Naive B cell (primary cell): ENCODE measurements at regions not wholly inside any gene's neighbourhood (a gene's known extent, or its start where the extent isn't known, plus 50 kb on each side); places are given as distances from the start of the nearest gene placed in this dataset.

ENCODE experiments used
- ATAC-seq, 2 donors: fragments of 150-1000 bp; cut with Tn5 transposase; 2 replicates each; pipeline ENCODE4 v1.10.0; 2021; ENCODE audit warnings: low read depth in 2 of 2, mild to moderate bottlenecking in 2 of 2, moderate library complexity in 2 of 2
- DNase-seq: peaks from one replicate; pipeline ENCODE4 v3.0.0; 2022
- H3K27ac Mint-ChIP-seq, 6 donors: one replicate each; pipeline ENCODE4 v1.8.0; 2020 to 2022; ENCODE audit warnings: mild to moderate bottlenecking in 6 of 6, mixed read lengths in 6 of 6, moderate library complexity in 5 of 6, inconsistent platforms in 2 of 6
- H3K27me3 Mint-ChIP-seq, 3 donors: one replicate each; pipeline ENCODE4 v1.8.0; 2021 to 2022; ENCODE audit warnings: mixed read lengths in 3 of 3, mild to moderate bottlenecking in 1 of 3
- H3K36me3 Mint-ChIP-seq, 2 donors: one replicate each; pipeline ENCODE4 v1.8.0; 2020 to 2022; ENCODE audit warnings: mixed read lengths in 2 of 2, inconsistent platforms in 1 of 2, mild to moderate bottlenecking in 1 of 2
- H3K4me1 Mint-ChIP-seq, 3 donors: one replicate each; pipeline ENCODE4 v1.8.0; 2020 to 2022; ENCODE audit warnings: mixed read lengths in 3 of 3, inconsistent platforms in 1 of 3, mild to moderate bottlenecking in 1 of 3, moderate library complexity in 1 of 3
- H3K4me3 Mint-ChIP-seq, 8 donors: one replicate each; pipeline ENCODE4 v1.8.0; 2020 to 2022; ENCODE audit warnings: mild to moderate bottlenecking in 8 of 8, mixed read lengths in 8 of 8, moderate library complexity in 8 of 8, inconsistent platforms in 2 of 8
- H3K9me3 Mint-ChIP-seq, 7 donors: one replicate each; pipeline ENCODE4 v1.8.0; 2020 to 2022; ENCODE audit warnings: mixed read lengths in 7 of 7, mild to moderate bottlenecking in 5 of 7, inconsistent platforms in 2 of 7, moderate library complexity in 1 of 7

DNA sequence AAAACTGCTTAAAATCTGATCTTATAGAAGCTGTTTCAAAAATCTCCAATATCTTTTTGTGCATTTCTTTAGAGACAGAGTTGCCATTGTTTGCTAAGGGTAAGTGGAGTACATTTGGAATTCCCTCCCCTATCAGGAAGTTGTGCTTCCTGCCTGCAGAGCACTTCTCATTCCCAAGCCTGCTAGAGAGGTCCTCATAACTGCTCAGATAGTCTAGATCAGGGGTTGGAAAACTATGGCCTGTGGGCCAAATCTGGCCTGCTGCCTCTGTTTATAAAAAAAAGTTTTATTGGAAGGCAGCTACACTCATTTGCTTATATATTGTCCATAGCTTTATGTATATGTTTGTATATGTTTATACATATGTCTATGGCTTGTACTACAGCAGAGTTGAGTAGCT is 333.7 kb upstream of the PROK2 start:
- no peak overlapping the region for H3K27ac Mint-ChIP-seq
- no peak for ATAC-seq
- no peak for DNase-seq
- H3K4me1 Mint-ChIP-seq: peaks cover 12 to 17% (median 13%) of the 10 kb centered on the region in 3 donors
- peaks cover 3 to 8% (median 6%) of the 10 kb centered on the region in 3 donors for H3K27me3 Mint-ChIP-seq
- no peak overlapping the region for H3K4me3 Mint-ChIP-seq
- H3K36me3 Mint-ChIP-seq: no peaks in the 10 kb centered on the region
- H3K9me3 Mint-ChIP-seq: no peaks in the 10 kb centered on the region

DNA sequence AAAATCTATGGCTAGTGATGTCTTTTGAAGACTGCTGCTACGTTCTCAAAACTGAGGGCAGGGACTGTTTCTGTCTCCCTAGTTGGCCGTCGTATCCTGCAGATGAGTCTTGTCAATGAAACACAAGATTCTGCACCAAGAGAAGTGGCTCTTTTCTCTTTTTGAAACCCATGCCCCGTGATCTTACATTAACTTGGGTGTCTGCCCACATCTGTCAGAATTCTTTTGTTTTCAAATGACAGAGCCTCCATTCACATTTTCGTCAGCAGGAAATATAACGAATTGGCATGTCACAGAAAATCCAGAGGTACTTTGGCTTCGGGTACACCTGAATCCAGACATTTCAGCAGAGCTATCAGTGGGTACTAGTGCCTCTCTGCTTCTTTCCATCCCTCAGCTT is 331.3 kb upstream of the PROK2 start:
- Mint-ChIP-seq H3K27me3 (peaks cover 13 to 20% (median 15%) of the 10 kb centered on the region in 3 donors), H3K27ac (no peak overlapping the region), H3K4me1 (peaks cover 3 to 11% (median 8%) of the 10 kb centered on the region in 3 donors), H3K9me3 (no peaks in the 10 kb centered on the region), H3K36me3 (no peaks in the 10 kb centered on the region), H3K4me3 (no peak overlapping the region)
- ATAC-seq (no peak), DNase-seq (no peak)

DNA sequence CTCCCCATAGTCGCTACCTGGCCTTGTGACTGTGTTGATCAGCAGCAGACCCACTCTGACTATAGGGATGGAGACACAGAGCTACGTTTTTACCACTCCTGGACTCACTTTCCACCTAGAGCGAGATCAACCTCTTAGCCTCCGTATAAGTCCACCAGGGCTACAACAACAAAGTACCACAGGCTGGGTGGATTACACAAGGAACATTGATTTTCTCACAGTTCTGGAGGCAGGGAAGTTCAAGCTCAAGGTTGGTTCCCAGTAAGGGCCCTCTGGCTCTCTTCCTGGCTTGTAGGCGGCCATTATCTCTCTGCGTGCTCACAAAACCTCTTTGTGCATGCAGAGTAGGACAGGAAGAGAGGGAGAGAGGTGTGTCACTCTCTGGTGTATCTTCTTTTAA is 330.4 kb upstream of the PROK2 start:
- Mint-ChIP-seq H3K27ac (no peak overlapping the region), H3K4me3 (no peak overlapping the region), H3K9me3 (no peaks in the 10 kb centered on the region), H3K4me1 (peaks cover 0 to 5% (median 5%) of the 10 kb centered on the region in 3 donors), H3K36me3 (no peaks in the 10 kb centered on the region), H3K27me3 (peaks cover 19 to 24% (median 20%) of the 10 kb centered on the region in 3 donors)
- DNase-seq (no peak), ATAC-seq (no peak)

DNA sequence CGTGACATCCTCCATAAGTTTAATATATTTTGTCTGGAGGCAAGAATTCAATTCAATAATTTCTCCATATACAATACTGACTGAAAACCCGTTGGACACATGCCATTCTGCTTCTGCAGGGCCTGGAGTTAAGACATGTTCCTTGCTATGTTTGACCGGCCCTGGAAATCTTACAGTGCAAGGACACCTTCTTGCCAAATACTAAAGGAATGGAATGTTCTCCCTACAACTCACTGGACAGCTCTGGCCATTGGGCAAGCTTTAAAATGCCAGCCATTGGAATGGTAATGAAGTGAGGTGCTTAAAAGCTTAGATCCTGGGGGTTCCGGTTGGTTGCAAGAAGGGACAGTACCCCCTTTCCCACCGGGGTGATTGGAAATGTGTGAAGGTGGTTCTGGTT is 329.8 kb upstream of the PROK2 start:
- DNase-seq: no peak
- Mint-ChIP-seq H3K27ac (no peak overlapping the region), H3K4me3 (no peak overlapping the region), H3K36me3 (no peaks in the 10 kb centered on the region), H3K27me3 (peaks cover 19 to 30% (median 22%) of the 10 kb centered on the region in 3 donors), H3K4me1 (peaks cover 0 to 6% (median 5%) of the 10 kb centered on the region in 3 donors), H3K9me3 (no peaks in the 10 kb centered on the region)
- no peak for ATAC-seq

DNA sequence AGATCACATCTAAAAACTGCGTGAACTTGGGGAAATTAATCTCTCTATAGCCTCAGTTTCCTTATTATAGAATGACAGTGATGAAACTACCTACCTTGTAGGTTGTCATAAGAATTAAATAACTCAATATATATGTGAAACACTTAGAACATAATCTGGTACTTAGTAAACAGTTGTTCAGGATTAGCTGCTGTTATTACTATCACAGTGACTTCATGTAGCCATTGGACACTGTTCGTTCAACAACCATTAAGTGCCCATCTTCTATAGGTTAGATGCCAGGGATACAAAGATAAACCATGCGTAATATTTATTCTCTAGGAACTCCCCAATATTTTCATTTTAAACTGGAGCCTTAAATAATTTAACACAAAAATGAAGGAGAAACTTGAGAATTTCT is 329.0 kb upstream of the PROK2 start:
- H3K9me3 Mint-ChIP-seq: no peaks in the 10 kb centered on the region
- DNase-seq: no peak
- peaks cover 5 to 10% (median 5%) of the 10 kb centered on the region in 3 donors for H3K4me1 Mint-ChIP-seq
- H3K27me3 Mint-ChIP-seq: peaks cover 22 to 30% (median 26%) of the 10 kb centered on the region in 3 donors
- no peaks in the 10 kb centered on the region for H3K36me3 Mint-ChIP-seq
- H3K4me3 Mint-ChIP-seq: no peak overlapping the region
- no peak overlapping the region for H3K27ac Mint-ChIP-seq
- no peak for ATAC-seq

DNA sequence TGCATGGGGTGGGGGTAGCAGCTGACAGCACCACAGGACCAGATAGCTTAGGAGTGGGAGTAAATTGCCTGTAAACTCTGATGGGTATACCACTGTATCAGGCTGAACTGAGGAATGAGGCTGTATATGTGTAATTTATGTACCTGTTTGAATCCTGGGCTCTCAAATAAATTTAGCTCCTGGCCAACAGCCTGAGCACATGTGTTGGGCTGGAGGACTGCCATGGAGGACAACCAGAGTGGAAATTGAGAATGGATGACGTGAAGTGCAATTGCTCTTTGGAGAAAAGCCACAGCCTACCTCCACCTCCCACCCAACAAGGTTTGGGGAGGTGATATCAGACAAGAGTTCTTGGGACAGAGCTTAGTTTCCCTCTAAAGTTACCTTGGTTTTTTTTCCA is 328.6 kb upstream of the PROK2 start:
- DNase-seq (no peak), ATAC-seq (no peak)
- Mint-ChIP-seq H3K36me3 (no peaks in the 10 kb centered on the region), H3K27me3 (peaks cover 26 to 30% (median 30%) of the 10 kb centered on the region in 3 donors), H3K4me3 (no peak overlapping the region), H3K4me1 (peaks cover 5 to 11% (median 6%) of the 10 kb centered on the region in 3 donors), H3K9me3 (no peaks in the 10 kb centered on the region), H3K27ac (peak overlapping the region in 1 of 6 donors; percentile 57)

DNA sequence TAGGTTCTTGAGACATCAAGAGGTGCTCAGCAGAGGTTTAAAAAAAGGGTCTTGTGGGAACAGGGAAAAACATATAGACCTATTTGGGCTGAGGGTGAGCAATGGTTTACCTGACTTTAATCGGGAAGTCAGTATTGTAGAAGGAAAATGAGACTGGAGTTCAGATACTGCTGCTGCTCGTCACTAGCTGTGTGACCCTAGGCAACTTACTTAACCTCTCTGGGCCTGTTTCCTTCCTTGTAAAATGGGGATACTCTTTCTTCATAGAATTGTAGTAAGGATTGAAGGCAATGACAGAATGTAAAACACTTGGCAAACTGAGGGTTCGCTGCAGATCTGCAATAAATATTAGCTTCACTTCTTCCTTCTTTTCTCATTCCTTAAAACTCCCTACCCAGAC is 327.5 kb upstream of the PROK2 start:
- ATAC-seq: no peak

DNA sequence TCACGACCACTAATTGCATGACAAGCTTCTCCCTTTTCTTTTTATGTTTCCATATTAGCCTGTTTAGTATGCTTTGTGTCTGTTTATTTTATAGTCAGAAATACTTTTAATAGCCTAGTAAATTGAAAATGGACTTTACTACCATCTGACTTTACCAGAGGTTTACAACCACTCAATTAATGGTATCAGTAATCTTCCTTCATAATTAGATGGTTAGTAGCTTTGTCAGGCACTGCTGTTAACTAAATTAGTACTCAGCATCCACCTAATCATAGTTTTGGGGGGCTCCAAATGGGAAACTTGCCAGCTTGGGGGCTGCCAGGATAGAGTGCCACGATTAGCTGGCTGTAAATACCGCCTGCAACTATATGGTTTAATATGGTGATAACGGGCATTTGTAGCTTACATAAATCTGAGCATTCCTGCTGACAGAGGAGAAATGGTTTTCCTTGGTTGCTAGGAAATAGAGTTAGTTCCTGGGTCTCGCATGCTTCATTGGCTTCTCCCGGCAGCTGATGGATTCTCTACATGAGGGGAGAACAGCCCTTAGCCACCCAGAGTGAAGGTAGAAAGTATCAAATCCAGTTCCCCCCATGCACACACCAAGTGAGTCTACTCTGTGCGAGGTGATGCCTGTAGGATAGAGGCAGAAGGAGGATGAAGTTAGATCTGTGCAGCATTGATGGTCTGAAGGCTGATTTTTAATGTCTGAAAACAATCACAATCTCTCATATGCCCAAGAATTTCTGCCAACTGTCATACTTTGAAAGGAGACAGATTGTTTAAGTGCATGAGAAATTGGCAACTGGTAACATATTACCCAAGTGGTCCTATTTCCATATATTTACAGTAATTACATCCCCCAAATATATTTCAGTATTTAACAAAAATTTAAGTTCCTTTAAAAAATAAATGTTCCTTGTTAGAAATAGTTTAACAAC is 326.6 kb upstream of the PROK2 start:
- H3K4me1 Mint-ChIP-seq: peaks cover 6 to 12% (median 11%) of the 10 kb centered on the region in 3 donors
- no peak overlapping the region for H3K27ac Mint-ChIP-seq
- DNase-seq (no peak), ATAC-seq (no peak)
- no peaks in the 10 kb centered on the region for H3K36me3 Mint-ChIP-seq
- peaks cover 32 to 39% (median 35%) of the 10 kb centered on the region in 3 donors for H3K27me3 Mint-ChIP-seq
- no peak overlapping the region for H3K4me3 Mint-ChIP-seq
- H3K9me3 Mint-ChIP-seq: no peaks in the 10 kb centered on the region

More for the DNA sequence above, 327.5 kb upstream of the PROK2 start:
- no peak overlapping the region for H3K4me3 Mint-ChIP-seq
- peaks cover 32 to 35% (median 35%) of the 10 kb centered on the region in 3 donors for H3K27me3 Mint-ChIP-seq
- H3K9me3 Mint-ChIP-seq: no peaks in the 10 kb centered on the region
- H3K4me1 Mint-ChIP-seq: peaks cover 6 to 11% (median 9%) of the 10 kb centered on the region in 3 donors
- no peak for DNase-seq
- H3K27ac Mint-ChIP-seq: peak overlapping the region in 1 of 6 donors; percentile 61
- H3K36me3 Mint-ChIP-seq: no peaks in the 10 kb centered on the region

DNA sequence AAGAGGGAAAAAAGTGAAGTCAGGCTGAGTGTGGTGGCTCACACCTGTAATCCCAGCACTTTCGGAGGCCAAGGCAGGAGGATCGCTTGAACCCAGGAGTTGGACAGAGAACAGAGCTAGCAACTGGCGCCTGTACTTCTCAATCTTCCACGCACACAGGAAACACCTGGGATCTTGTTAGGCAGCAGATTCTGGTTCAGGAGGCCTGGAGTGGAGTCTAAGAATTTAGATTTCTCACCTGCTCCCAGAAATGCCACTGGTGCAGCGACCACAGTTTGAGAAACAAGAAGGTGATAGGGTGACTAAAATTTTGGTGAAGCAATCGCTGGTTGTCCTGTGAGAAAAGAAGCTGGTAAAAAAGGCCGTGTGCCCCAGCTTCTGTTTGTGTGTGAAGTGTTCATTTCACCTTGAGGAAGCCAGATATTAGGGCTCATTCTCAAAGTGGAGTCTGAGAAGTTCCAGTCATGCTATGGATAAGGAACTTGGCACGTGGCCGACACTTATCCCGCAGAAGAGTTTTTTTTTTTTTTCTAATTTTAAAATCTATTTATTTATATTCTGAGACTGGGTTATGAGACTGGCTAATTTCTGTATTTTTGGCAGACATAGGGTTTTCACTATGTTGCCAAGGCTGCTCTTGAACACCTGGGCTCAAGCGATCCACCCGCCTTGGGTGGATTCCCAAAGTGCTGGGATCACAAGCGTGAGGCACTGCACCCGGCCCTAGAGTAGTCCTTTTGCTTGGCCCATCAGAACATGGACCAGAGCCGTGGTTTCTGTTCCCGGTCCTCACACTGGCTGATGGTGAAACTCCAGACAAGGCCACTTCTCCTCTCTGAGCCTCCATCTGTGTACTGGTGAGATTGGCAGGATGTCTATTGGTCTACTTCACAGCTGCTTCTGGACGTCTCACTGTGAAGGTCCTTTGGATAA is 324.6 kb upstream of the PROK2 start:
- Mint-ChIP-seq H3K27ac (peak overlapping the region in 1 of 6 donors; percentile 76), H3K4me1 (peaks cover 7 to 14% (median 9%) of the 10 kb centered on the region in 3 donors), H3K9me3 (no peaks in the 10 kb centered on the region), H3K36me3 (no peaks in the 10 kb centered on the region), H3K27me3 (peaks cover 32 to 47% (median 35%) of the 10 kb centered on the region in 3 donors), H3K4me3 (no peak overlapping the region)
- DNase-seq (no peak), ATAC-seq (no peak)

DNA sequence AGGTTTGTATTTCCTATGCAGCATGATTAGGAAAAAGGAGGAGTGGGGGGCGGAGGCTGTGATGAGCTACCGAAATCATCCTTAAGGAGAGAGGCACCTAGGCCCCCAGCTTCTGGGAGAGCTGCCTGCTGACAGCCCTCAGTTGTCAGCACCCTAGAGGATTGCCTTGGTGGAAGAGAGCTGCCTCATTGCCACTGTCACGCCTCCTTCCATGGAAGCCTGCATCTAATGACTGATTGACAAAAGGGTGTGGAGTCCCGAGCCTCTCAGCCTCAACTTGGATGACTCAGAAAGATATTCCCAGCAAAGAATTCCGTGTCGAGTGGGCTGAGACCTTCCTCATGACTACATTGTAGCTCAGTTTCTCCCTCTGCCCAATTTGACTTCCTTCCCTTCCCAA is 320.4 kb upstream of the PROK2 start:
- no peak for ATAC-seq
- H3K27me3 Mint-ChIP-seq: peaks cover 14 to 27% (median 16%) of the 10 kb centered on the region in 3 donors
- no peaks in the 10 kb centered on the region for H3K9me3 Mint-ChIP-seq
- H3K4me1 Mint-ChIP-seq: peaks cover 36 to 48% (median 36%) of the 10 kb centered on the region in 3 donors
- H3K36me3 Mint-ChIP-seq: no peaks in the 10 kb centered on the region
- H3K27ac Mint-ChIP-seq: peak overlapping the region in 1 of 6 donors; percentile 5
- no peak for DNase-seq
- peak overlapping the region in 1 of 8 donors; percentile 13 for H3K4me3 Mint-ChIP-seq

DNA sequence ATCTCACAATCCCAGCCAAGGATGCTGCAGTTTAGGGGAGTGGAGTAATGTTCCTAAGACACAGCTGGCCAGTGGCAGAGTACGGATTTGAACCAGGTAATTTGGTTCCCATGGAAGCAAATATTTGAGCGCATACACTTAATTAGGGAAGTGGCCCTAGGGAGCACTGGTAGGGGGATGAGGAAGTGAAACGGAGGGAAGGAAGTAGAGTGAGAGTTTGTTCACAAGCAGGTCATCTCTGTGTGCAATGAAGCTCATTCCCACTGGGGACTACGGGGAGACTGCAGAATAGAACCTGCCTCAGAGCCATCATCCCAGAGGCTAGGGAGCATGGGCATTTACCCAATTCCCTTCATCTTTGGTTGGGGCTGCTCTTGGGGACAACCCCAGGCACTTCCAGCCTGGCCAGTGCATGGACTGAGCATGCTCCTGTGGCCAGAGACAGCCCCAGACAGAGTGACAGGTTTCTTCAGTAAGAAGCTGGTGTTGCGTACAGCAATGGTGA is 317.2 kb upstream of the PROK2 start:
- Mint-ChIP-seq H3K36me3 (no peaks in the 10 kb centered on the region), H3K27me3 (peaks cover under 1 to 9% (median under 1%) of the 10 kb centered on the region in 3 donors), H3K4me3 (peak overlapping the region; percentile 12 to 92 (median 81)), H3K4me1 (peaks cover 54 to 66% (median 58%) of the 10 kb centered on the region in 3 donors), H3K9me3 (no peaks in the 10 kb centered on the region), H3K27ac (peak overlapping the region; percentile 97 to 99 (median 98))
- DNase-seq: peak; percentile 87
- peak; percentile 64 to 67 for ATAC-seq

DNA sequence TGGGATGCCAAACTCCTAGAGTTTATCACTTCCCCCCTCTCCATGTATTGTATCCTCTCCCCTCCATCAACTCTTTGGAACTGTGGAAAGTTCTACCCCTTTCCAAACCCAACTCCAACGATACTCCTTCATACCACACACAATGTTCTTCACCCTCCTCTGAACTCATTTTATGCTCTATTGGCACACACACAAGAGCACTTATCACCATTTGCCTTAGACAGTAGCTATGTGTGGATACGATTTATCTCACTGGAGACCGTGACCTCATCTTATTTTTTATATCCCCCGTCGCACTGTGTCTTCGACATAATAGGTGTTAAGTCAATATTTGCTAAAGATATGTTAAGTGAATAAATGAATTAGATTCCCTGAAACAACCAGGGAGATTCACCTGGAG is 316.5 kb upstream of the PROK2 start:
- ATAC-seq: no peak

More for the DNA sequence above, 316.5 kb upstream of the PROK2 start:
- DNase-seq: no peak
- Mint-ChIP-seq H3K4me1 (peaks cover 59 to 72% (median 65%) of the 10 kb centered on the region in 3 donors), H3K27me3 (peaks cover 0 to 8% (median 4%) of the 10 kb centered on the region in 3 donors), H3K36me3 (no peaks in the 10 kb centered on the region), H3K4me3 (peak overlapping the region; percentile 33 to 97 (median 84)), H3K9me3 (no peaks in the 10 kb centered on the region), H3K27ac (peak overlapping the region; percentile 97 to 99 (median 98))
